H1 (cell line): ENCODE measurements at regions not wholly inside any gene's neighbourhood (a gene's known extent, or its start where the extent isn't known, plus 50 kb on each side); places are given as distances from the start of the nearest gene placed in this dataset.

Experiments used
- EP300 ChIP-seq, 2 experiments: IDR thresholded peaks; 1 replicate in 1 of 2; 2 replicates in 1 of 2; pipeline ENCODE4 v1.6.1; 2011 to 2012; ENCODE audit warnings: low read depth in 2 of 2, low read length in 2 of 2, mild to moderate bottlenecking in 2 of 2, borderline replicate concordance in 1 of 2, inconsistent platforms in 1 of 2, moderate library complexity in 1 of 2
- POLR2A ChIP-seq, 2 experiments: IDR thresholded peaks; 1 replicate in 1 of 2; 2 replicates in 1 of 2; pipeline ENCODE4 v1.6.1; 2011; ENCODE audit warnings: low read depth in 2 of 2, low read length in 2 of 2, mild to moderate bottlenecking in 2 of 2; ENCODE audit errors: control extremely low read depth in 1 of 2
- POLR2AphosphoS5 ChIP-seq: IDR thresholded peaks from 2 replicates; pipeline ENCODE4 v1.6.1; 2011; ENCODE audit warnings: low read depth, low read length
- RFX5 ChIP-seq: IDR thresholded peaks from 2 replicates; pipeline ENCODE4 v1.6.1; 2011; ENCODE audit warnings: low read depth, low read length, improper control_type of control experiment, borderline replicate concordance
- TCF12 ChIP-seq: IDR thresholded peaks from 2 replicates; pipeline ENCODE4 v1.6.1; 2011; ENCODE audit warnings: low read depth, mild to moderate bottlenecking, low read length
- YY1 ChIP-seq: IDR thresholded peaks from 2 replicates; pipeline ENCODE4 v1.6.1; 2011; ENCODE audit warnings: low read depth, mild to moderate bottlenecking, low read length
- TF ChIP-seq, protein P1 (sequence below), 3 experiments: IDR thresholded peaks; 1 replicate in 2 of 3; 2 replicates in 1 of 3; pipeline versions ENCODE4 v1.5.1 to v1.6.1; 2011; ENCODE audit warnings: low read length in 3 of 3, mild to moderate bottlenecking in 3 of 3, inconsistent platforms in 2 of 3, low read depth in 1 of 3, moderate library complexity in 1 of 3; ENCODE audit not compliant: insufficient read depth in 1 of 3; ENCODE audit errors: control extremely low read depth in 1 of 3
- TF ChIP-seq, protein P2 (sequence below): IDR thresholded peaks from 2 replicates; pipeline ENCODE4 v1.6.1; 2011; ENCODE audit warnings: low read depth, mild to moderate bottlenecking, low read length; ENCODE audit not compliant: insufficient read depth

DNA sequence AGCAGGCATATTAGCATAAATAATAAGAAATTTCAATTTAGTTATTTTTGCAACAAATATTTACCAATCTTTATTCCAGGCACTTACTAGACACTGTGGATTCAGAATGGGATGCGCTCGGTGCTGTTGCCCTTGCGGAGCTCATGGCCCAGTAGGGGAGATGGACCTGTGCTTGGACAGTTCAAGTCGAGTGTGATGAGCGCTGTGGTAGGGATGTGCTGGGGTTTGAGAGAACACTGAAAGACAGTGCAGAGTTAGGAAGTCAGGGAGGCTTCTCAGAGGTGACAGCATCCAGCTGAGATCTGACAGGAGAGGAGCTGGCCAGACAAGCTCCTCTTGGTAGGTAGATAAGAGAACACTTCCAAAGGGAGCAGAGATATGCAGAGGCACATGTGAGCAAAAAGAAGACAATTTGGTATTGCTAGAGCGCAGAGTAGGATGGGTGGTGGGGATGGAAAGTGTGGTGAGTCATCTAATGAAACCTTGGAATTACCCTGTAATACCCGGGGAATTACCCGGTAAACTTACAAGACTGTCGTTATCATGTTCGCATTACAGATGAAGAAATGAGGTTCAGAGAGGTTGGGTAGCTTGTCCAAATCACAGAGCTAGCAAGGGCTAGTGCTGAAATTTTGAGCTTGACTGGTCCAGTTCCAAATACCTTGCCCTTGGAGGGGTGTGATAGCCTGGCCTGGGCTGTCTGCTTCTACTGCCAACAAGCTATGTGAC, 298.1 kb upstream of the N4BP1 start:
- TF ChIP-seq, protein P1, sequence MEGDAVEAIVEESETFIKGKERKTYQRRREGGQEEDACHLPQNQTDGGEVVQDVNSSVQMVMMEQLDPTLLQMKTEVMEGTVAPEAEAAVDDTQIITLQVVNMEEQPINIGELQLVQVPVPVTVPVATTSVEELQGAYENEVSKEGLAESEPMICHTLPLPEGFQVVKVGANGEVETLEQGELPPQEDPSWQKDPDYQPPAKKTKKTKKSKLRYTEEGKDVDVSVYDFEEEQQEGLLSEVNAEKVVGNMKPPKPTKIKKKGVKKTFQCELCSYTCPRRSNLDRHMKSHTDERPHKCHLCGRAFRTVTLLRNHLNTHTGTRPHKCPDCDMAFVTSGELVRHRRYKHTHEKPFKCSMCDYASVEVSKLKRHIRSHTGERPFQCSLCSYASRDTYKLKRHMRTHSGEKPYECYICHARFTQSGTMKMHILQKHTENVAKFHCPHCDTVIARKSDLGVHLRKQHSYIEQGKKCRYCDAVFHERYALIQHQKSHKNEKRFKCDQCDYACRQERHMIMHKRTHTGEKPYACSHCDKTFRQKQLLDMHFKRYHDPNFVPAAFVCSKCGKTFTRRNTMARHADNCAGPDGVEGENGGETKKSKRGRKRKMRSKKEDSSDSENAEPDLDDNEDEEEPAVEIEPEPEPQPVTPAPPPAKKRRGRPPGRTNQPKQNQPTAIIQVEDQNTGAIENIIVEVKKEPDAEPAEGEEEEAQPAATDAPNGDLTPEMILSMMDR (IDR thresholded peaks at IDR 0.05; ENCODE audit: control extremely low read depth in 1 of 3, insufficient read depth in 1 of 3, low read depth in 1 of 3, low read length in 3 of 3) = no peak
- TF ChIP-seq POLR2A (IDR thresholded peaks at IDR 0.05; ENCODE audit: control extremely low read depth in 1 of 2, low read depth in 2 of 2, low read length in 2 of 2) = no peak
- TF ChIP-seq, protein P2, sequence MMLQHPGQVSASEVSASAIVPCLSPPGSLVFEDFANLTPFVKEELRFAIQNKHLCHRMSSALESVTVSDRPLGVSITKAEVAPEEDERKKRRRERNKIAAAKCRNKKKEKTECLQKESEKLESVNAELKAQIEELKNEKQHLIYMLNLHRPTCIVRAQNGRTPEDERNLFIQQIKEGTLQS = no peak
- TF ChIP-seq TCF12 = no peak
- TF ChIP-seq RFX5 = no peak
- no peak for TF ChIP-seq EP300 (IDR thresholded peaks at IDR 0.05; ENCODE audit: borderline replicate concordance in 1 of 2, low read depth in 2 of 2, low read length in 2 of 2)
- TF ChIP-seq YY1 = no peak
- TF ChIP-seq POLR2AphosphoS5 = no peak
